Thyroid gland (tissue), 4 donors: ENCODE measurements at regions not wholly inside any gene's neighbourhood (a gene's known extent, or its start where the extent isn't known, plus 50 kb on each side); places are given as distances from the start of the nearest gene placed in this dataset.
"Not testable (repeated sequence)": the region's sequence is repeated elsewhere in the genome, so short reads cannot be mapped to it uniquely, and the experiment has no call there.

Experiments used
- DNase-seq, 2 donors: peaks; one replicate each; pipeline ENCODE4 v3.0.0-alpha.2; 2019
- H3K27ac ChIP-seq, 3 donors: fragments of 200-600 bp; sonication (generic); 1 replicate in 2 of 3; 2 replicates in 1 of 3; pipeline ENCODE4 v1.5.1; 2016 to 2019; ENCODE audit warnings: mild to moderate bottlenecking in 1 of 3, moderate library complexity in 1 of 3
- H3K27me3 ChIP-seq: fragments of 200-600 bp; sonication (generic); one replicate; pipeline ENCODE4 v1.5.1; 2019
- H3K36me3 ChIP-seq, 2 donors: fragments of 200-600 bp; sonication (generic); one replicate each; pipeline ENCODE4 v1.5.1; 2016 to 2019
- H3K4me1 ChIP-seq, 2 donors: fragments of 200-600 bp; sonication (generic); one replicate each; pipeline ENCODE4 v1.5.1; 2017 to 2019
- H3K4me3 ChIP-seq, 3 donors: fragments of 200-600 bp; sonication (generic); replicated peaks in 1 of 3; 1 replicate in 2 of 3; 2 replicates in 1 of 3; pipeline ENCODE4 v1.5.1; 2016; ENCODE audit warnings: mild to moderate bottlenecking in 1 of 3
- H3K9me3 ChIP-seq: fragments of 200-600 bp; sonication (generic); one replicate; pipeline ENCODE4 v1.5.1; 2017
- POLR2A ChIP-seq, 2 donors: fragments of 450-650 bp; IDR thresholded peaks; one replicate each; pipeline ENCODE4 v1.6.1; 2017; ENCODE audit warnings: antibody characterized with exemption in 2 of 2, mild to moderate bottlenecking in 2 of 2, moderate library complexity in 1 of 2
- WGBS, 2 donors: methylation state at CpG; one replicate each; pipeline ENCODE4 v1.1.5; 2017; 5-methylcytosine and 5-hydroxymethylcytosine counted together
- intact Hi-C: fragments of 100-400 bp; cut with DNase I; formaldehyde crosslinking; loops from one replicate; pipeline ENCODE4 v1.15.1; 2023
- TF ChIP-seq, protein P1 (sequence below), 6 experiments: fragments of 200-600 bp in 3 of 6; fragments of 450-650 bp in 3 of 6; sonication (generic) in 3 of 6; IDR thresholded peaks; one replicate each; pipeline ENCODE4 v1.5.1; 2016 to 2019; ENCODE audit warnings: antibody characterized with exemption in 6 of 6, mild to moderate bottlenecking in 2 of 6, inconsistent platforms in 1 of 6, moderate library complexity in 1 of 6

- Histone ChIP-seq H3K27ac (no peak overlapping the region), H3K9me3 (no peaks in the 10 kb centered on the region), H3K4me1 (no peaks in the 10 kb centered on the region), H3K4me3 (no peak overlapping the region), H3K27me3 (no peaks in the 10 kb centered on the region), H3K36me3 (no peaks in the 10 kb centered on the region)
- no peak for DNase-seq
- intact Hi-C loops: no loop called here
- 84 to 100% methylated on average over 1 of the region's 1 CpG for WGBS, 2 donors
- TF ChIP-seq POLR2A (IDR thresholded peaks at IDR 0.05): no peak
- TF ChIP-seq, protein P1, sequence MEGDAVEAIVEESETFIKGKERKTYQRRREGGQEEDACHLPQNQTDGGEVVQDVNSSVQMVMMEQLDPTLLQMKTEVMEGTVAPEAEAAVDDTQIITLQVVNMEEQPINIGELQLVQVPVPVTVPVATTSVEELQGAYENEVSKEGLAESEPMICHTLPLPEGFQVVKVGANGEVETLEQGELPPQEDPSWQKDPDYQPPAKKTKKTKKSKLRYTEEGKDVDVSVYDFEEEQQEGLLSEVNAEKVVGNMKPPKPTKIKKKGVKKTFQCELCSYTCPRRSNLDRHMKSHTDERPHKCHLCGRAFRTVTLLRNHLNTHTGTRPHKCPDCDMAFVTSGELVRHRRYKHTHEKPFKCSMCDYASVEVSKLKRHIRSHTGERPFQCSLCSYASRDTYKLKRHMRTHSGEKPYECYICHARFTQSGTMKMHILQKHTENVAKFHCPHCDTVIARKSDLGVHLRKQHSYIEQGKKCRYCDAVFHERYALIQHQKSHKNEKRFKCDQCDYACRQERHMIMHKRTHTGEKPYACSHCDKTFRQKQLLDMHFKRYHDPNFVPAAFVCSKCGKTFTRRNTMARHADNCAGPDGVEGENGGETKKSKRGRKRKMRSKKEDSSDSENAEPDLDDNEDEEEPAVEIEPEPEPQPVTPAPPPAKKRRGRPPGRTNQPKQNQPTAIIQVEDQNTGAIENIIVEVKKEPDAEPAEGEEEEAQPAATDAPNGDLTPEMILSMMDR (IDR thresholded peaks at IDR 0.05): no peak
These were observed 82.7 kb upstream of the FGF13 start for GRCh38 chrX:138794246-138794645.

DNA sequence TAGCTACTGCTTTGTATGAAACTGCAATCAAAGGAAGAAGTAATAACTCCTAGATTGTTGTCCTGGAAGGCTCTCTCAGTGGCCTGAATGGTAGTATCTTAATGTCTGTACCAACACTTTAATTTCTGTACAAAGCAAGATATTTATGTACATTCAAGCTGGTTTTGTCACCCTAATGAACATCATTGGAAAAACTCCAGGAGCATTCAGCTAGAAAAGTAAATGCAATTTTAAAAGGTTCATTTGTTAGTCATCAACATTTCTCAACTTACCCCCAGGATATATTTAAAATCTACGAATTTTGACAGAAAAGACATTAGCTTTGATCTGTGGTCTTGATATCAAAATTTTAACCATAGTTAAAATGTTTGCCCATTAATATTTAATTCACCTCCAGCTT, 80.0 kb upstream of the FGF13 start:
- Histone ChIP-seq H3K27ac (no peak overlapping the region), H3K27me3 (no peaks in the 10 kb centered on the region), H3K9me3 (no peaks in the 10 kb centered on the region), H3K4me1 (no peaks in the 10 kb centered on the region), H3K4me3 (no peak overlapping the region), H3K36me3 (no peaks in the 10 kb centered on the region)
- no peak for DNase-seq
- WGBS, 2 donors: 71 to 77% methylated on average over 1 of the region's 1 CpG
- intact Hi-C loops: no loop called here
- TF ChIP-seq, protein P1 (IDR thresholded peaks at IDR 0.05): no peak
- TF ChIP-seq POLR2A (IDR thresholded peaks at IDR 0.05): no peak

DNA sequence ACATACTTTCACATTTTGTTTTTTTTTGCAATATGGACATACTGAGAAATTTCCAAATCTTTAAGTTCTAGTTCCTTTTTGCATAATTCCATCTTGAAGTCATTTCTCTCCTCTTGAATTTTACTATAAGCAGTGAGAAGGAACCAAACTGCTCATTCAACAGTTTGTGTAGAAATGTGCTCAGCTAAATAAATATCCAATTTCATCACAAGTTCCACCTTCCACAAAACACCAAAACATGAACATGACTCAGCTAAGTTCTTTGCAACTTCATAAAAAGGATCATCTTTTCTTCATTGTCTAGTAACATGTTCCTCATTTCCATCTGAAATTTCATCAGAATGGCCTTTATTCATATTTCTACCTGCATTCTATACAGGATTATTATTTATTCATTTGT, 77.3 kb upstream of the FGF13 start:
- intact Hi-C loops: no loop called here
- TF ChIP-seq POLR2A (IDR thresholded peaks at IDR 0.05): no peak
- TF ChIP-seq, protein P1 (IDR thresholded peaks at IDR 0.05): no peak
- no peaks in the 10 kb centered on the region for H3K4me1 ChIP-seq

DNA sequence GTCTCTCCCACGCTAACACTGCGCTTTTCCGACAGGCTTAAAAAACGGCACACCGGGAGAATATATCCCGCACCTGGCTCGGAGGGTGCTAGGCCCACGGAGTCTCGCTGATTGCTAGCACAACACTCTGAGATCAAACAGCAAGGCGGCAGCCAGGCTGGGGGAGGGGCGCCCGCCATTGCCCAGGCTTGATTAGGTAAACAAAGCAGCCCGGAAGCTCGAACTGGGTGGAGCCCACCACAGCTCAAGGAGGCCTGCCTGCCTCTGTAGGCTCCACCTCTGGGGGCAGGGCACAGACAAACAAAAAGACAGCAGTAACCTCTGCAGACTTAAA, 67.0 kb upstream of the FGF13 start:
- intact Hi-C loops, DNase-seq, H3K4me1 ChIP-seq, H3K27ac ChIP-seq, H3K27me3 ChIP-seq, H3K36me3 ChIP-seq, H3K4me3 ChIP-seq, H3K9me3 ChIP-seq: not testable (repeated sequence)
- no CpG with 5 or more reads among the region's 14 CpGs for WGBS, 2 donors

More for the DNA sequence above, 77.3 kb upstream of the FGF13 start:
- Histone ChIP-seq H3K27me3 (no peaks in the 10 kb centered on the region), H3K27ac (no peak overlapping the region), H3K9me3 (no peaks in the 10 kb centered on the region), H3K4me3 (no peak overlapping the region), H3K36me3 (no peaks in the 10 kb centered on the region)
- DNase-seq: no peak

DNA sequence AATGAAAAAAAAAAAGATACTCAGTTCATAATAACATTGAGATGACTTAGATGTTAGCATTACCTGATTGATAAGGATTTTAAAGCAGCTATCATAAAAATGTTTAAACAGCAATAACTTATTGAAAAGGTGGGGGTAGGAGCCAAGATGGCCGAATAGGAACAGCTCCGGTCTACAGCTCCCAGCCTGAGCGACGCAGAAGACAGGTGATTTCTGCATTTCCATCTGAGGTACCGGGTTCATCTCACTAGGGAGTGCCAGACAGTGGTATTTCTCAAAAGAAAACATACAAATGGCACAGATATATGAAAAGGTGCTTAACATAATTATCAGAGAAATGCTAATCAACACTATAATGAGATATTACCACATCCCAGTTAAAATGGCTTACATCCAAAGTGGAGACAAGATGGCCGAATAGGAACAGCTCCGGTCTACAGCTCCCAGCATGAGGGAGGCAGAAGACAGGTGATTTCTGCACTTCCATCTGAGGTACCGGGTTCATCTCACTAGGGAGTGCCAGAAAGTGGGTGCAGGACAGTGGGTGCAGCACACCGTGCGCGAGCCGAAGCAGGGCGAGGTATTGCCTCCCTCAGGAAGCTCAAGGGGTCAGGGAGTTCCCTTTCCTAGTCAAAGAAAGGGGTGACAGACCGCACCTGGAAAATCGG, 66.5 kb upstream of the FGF13 start:
- H3K27ac ChIP-seq, H3K27me3 ChIP-seq, H3K36me3 ChIP-seq, H3K4me3 ChIP-seq, H3K9me3 ChIP-seq, DNase-seq, intact Hi-C loops, H3K4me1 ChIP-seq: not testable (repeated sequence)
- 98% methylated on average over 11 to 12 of the region's 15 CpGs for WGBS, 2 donors

- H3K4me3 ChIP-seq: no peak overlapping the region
These were observed 65.7 kb upstream of the FGF13 start for GRCh38 chrX:138777230-138777629.

More at GRCh38 chrX:138777230-138777629, 65.7 kb upstream of the FGF13 start:
- H3K4me1 ChIP-seq: no peaks in the 10 kb centered on the region
- intact Hi-C loops: no loop called here
- H3K9me3 ChIP-seq: no peaks in the 10 kb centered on the region
- H3K27me3 ChIP-seq: no peaks in the 10 kb centered on the region
- no peaks in the 10 kb centered on the region for H3K36me3 ChIP-seq
- DNase-seq: no peak
- 88 to 93% methylated on average over 3 of the region's 3 CpGs for WGBS, 2 donors
- no peak for TF ChIP-seq POLR2A (IDR thresholded peaks at IDR 0.05)
- TF ChIP-seq, protein P1 (IDR thresholded peaks at IDR 0.05): no peak
- no peak overlapping the region for H3K27ac ChIP-seq
